ENCODE measurements at regions not wholly inside any gene's neighbourhood (a gene's known extent, or its start where the extent isn't known, plus 50 kb on each side); places are given as distances from the start of the nearest gene placed in this dataset.

DNA sequence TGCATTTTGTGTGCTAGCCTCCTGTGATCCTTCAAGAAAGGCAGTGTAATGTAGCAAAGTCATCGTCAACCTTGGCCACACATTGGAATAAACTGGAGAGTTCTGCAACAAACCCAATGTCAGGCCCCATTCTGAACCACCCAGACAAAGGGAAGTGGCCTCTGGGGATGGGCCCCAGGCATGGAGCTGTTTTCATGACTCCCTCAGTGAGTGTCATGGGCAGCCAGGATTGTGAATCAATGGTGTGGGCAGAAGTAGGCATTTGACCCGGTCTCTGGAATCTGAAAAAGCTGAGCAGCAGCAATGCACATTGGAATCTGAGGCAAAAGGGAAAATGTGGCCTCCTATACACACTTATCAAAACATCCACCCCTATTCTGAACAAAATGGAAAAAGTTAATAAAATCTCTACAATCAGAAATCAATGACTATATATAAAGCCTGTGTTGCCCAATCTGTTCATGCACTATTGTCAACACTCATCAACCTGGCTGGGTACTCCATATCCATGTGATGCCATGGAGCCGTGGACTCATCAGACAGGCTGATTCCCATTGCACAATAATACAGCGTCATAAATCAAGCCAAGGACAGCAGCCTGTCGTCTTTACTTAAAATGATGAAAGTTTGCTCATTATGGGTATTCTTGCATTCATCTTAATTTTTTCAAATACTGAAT lies 134.9 kb upstream of the STMND1 start:
- TF ChIP-seq EP300 (IDR thresholded peaks at IDR 0.05) (no peak), CTCF (IDR thresholded peaks at IDR 0.05) (no peak)

All from upper lobe of left lung (tissue), 4 donors.